HCT116 (cell line): ENCODE measurements at regions not wholly inside any gene's neighbourhood (a gene's known extent, or its start where the extent isn't known, plus 50 kb on each side); places are given as distances from the start of the nearest gene placed in this dataset.

Source experiments
- ATAC-seq: fragments of 200-7000 bp; cut with Tn5 transposase; 2 replicates; pipeline ENCODE4 v1.9.1; 2020; ENCODE audit warnings: mild to moderate bottlenecking, moderate library complexity
- BruUV-seq: library from RNA; stranded (reverse); fragments of 400-500 nt; replicated peaks from 2 replicates; lab custom pipeline; 2021; lab: Mats Ljungman, UMichigan
- CTCF ChIA-PET: fragments of 300-600 bp; sonication (Branson Sonifier 250); formaldehyde crosslinking; loops from one replicate; lab custom pipeline; 2021; ENCODE audit warnings: antibody characterized with exemption; lab: Charles Lee
- POLR2A ChIA-PET: fragments of 300-600, 350-600 bp; sonication (Branson Sonifier 250); formaldehyde crosslinking; loops from one replicate; lab custom pipeline; 2021; ENCODE audit warnings: antibody characterized with exemption; lab: Charles Lee
- RAD21 ChIA-PET, 2 experiments: fragments of 300-600 bp; sonication (Branson Sonifier 250); formaldehyde crosslinking; loops; one replicate each; lab custom pipeline; 2023; ENCODE audit warnings: low total read pairs in 2 of 2; ENCODE audit not compliant: uncharacterized antibody in 2 of 2, unreplicated experiment in 2 of 2, low non-redundant PET in 1 of 2; lab: Charles Lee
- DNase-seq: peaks from one replicate; pipeline ENCODE4 v3.0.0-alpha.2; 2010; ENCODE audit warnings: low read depth, low spot score
- H2AFZ ChIP-seq: fragments of 200-600 bp; shearing (Covaris generic), sonication (generic); 2 replicates; pipeline ENCODE4 v1.6.1; 2017; ENCODE audit warnings: low read depth, mixed run types, mixed read lengths, antibody characterized with exemption, low read length; ENCODE audit not compliant: poor library complexity, severe bottlenecking
- H3K27ac ChIP-seq: 2 replicates; pipeline ENCODE4 v1.5.1; 2012; ENCODE audit warnings: low read depth, low read length
- H3K27me3 ChIP-seq: fragments of 200-600 bp; sonication (generic); 2 replicates; pipeline ENCODE4 v1.6.1; 2016; ENCODE audit warnings: mixed run types, low read length, mixed read lengths; ENCODE audit not compliant: insufficient read depth
- H3K36me3 ChIP-seq, 2 experiments: fragments of 200-500 bp in 1 of 2; fragments of 200-600 bp in 1 of 2; sonication (Bioruptor generic) in 1 of 2; sonication (generic) in 1 of 2; 2 replicates each; pipeline versions ENCODE4 v1.5.1 to v1.6.1; 2014 to 2016; ENCODE audit warnings: low read length in 2 of 2, inconsistent platforms in 1 of 2, mixed read lengths in 1 of 2, mixed run types in 1 of 2; ENCODE audit not compliant: insufficient read depth in 2 of 2, control insufficient read depth in 1 of 2
- H3K4me1 ChIP-seq, 2 experiments: fragments of 200-600 bp in 1 of 2; sonication (generic) in 1 of 2; 2 replicates each; pipeline versions ENCODE4 v1.5.1 to v1.6.1; 2012 to 2017; ENCODE audit warnings: low read length in 2 of 2, inconsistent platforms in 1 of 2, mild to moderate bottlenecking in 1 of 2, mixed read lengths in 1 of 2, mixed run types in 1 of 2, moderate library complexity in 1 of 2; ENCODE audit not compliant: insufficient read depth in 2 of 2, control insufficient read depth in 1 of 2
- H3K4me2 ChIP-seq: fragments of 200-600 bp; sonication (generic); 2 replicates; pipeline ENCODE4 v1.6.1; 2017; ENCODE audit warnings: mixed run types, low read length, mixed read lengths
- H3K4me3 ChIP-seq, 2 experiments: fragments of 200-600 bp in 1 of 2; sonication (generic) in 1 of 2; replicated peaks in 1 of 2; 2 replicates each; pipeline ENCODE4 v1.5.1; 2011 to 2016; ENCODE audit warnings: low read length in 2 of 2, control low read depth in 1 of 2, low read depth in 1 of 2, mild to moderate bottlenecking in 1 of 2, mixed read lengths in 1 of 2, mixed run types in 1 of 2
- H3K79me2 ChIP-seq: fragments of 200-600 bp; sonication (generic); 2 replicates; pipeline ENCODE4 v1.6.1; 2017; ENCODE audit warnings: mild to moderate bottlenecking, mixed run types, low read length, moderate library complexity, mixed read lengths; ENCODE audit not compliant: insufficient read depth
- H3K9ac ChIP-seq: fragments of 200-600 bp; sonication (generic); 2 replicates; pipeline ENCODE4 v1.6.1; 2016; ENCODE audit warnings: low read length, mixed read lengths
- H3K9me2 ChIP-seq: fragments of 200-600 bp; sonication (generic), shearing (Covaris generic); 2 replicates; pipeline ENCODE4 v1.6.1; 2017; ENCODE audit warnings: mixed run types, mild to moderate bottlenecking, moderate library complexity; ENCODE audit not compliant: insufficient read depth
- H3K9me3 ChIP-seq, 2 experiments: fragments of 200-500 bp in 1 of 2; fragments of 200-600 bp in 1 of 2; sonication (Bioruptor generic) in 1 of 2; sonication (generic) in 1 of 2; 2 replicates each; pipeline ENCODE4 v1.6.1; 2014 to 2017; ENCODE audit warnings: low read length in 2 of 2, mixed read lengths in 2 of 2, inconsistent platforms in 1 of 2, low read depth in 1 of 2, mild to moderate bottlenecking in 1 of 2, mixed run types in 1 of 2, moderate library complexity in 1 of 2; ENCODE audit not compliant: control insufficient read depth in 1 of 2, insufficient read depth in 1 of 2
- H4K20me1 ChIP-seq: fragments of 200-600 bp; sonication (generic), shearing (Covaris generic); 2 replicates; pipeline ENCODE4 v1.6.1; 2017; ENCODE audit warnings: mixed run types, mild to moderate bottlenecking, moderate library complexity; ENCODE audit not compliant: insufficient read depth
- CEBPB ChIP-seq: IDR thresholded peaks from 2 replicates; pipeline ENCODE4 v1.6.1; 2012; ENCODE audit warnings: low read depth
- ELF1 ChIP-seq: IDR thresholded peaks from 2 replicates; pipeline ENCODE4 v1.6.1; 2012; ENCODE audit warnings: low read depth, borderline replicate concordance
- EZH2phosphoT487 ChIP-seq: fragments of 200-600 bp; IDR thresholded peaks from 2 replicates; pipeline ENCODE4 v1.6.1; 2018; ENCODE audit warnings: antibody characterized with exemption, borderline replicate concordance
- TCF7L2 ChIP-seq: IDR thresholded peaks from 2 replicates; pipeline ENCODE4 v1.7.0; 2011; ENCODE audit warnings: borderline replicate concordance, inconsistent platforms; ENCODE audit not compliant: insufficient read depth, insufficient read length; ENCODE audit errors: extremely low read depth
- ZFX ChIP-seq: fragments of 450-650 bp; IDR thresholded peaks from 2 replicates; pipeline ENCODE4 v1.6.1; 2017
- ZNF274 ChIP-seq: fragments of 200-500 bp; sonication (Bioruptor generic); IDR thresholded peaks from 2 replicates; pipeline ENCODE4 v1.6.1; 2014; ENCODE audit warnings: mild to moderate bottlenecking, low read depth, low read length, inconsistent platforms
- intact Hi-C: fragments of 100-400 bp; cut with micrococcal nuclease; formaldehyde crosslinking; loops from 2 replicates; pipeline ENCODE4 v1.10.0; 2022
- TF ChIP-seq, protein P1 (sequence below), 3 experiments: fragments of 200-600 bp in 1 of 3; sonication (generic) in 1 of 3; IDR thresholded peaks in 2 of 3; conservative IDR thresholded peaks in 1 of 3; 2 replicates each; pipeline ENCODE4 v1.5.1; 2012 to 2017; ENCODE audit warnings: low read depth in 2 of 3, low read length in 2 of 3, antibody characterized with exemption in 1 of 3, borderline replicate concordance in 1 of 3, control low read depth in 1 of 3, mild to moderate bottlenecking in 1 of 3, mixed read lengths in 1 of 3, mixed run types in 1 of 3, moderate library complexity in 1 of 3; ENCODE audit not compliant: insufficient read depth in 1 of 3
- TF ChIP-seq, protein P2 (sequence below): IDR thresholded peaks from 2 replicates; pipeline ENCODE4 v1.6.1; 2011; ENCODE audit warnings: mild to moderate bottlenecking, low read length, moderate library complexity; ENCODE audit not compliant: insufficient replicate concordance; ENCODE audit errors: extremely low read depth

DNA sequence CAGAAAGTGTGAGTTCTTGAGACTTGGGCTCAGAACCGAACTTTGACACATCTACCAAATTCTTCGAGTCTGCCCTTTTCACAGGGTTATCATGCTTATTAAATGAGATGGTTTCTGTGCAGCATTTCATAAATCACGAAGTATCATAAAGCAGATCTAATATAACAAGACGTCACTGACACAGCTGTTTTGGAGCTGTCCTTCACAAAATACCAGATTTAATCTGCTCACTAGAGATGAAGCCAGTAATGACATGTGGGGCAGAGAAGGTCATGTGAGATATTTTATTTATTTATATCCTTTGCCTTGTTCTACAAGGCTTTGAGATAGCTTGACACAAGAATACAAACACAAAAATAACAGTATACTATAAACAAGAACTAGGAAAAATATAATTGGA, 127.0 kb downstream of the RPAP3 start:
- no peak for ATAC-seq

More for the DNA sequence above, 127.0 kb downstream of the RPAP3 start:
- Histone ChIP-seq H4K20me1 (no peaks in the 10 kb centered on the region), H3K36me3 (no peaks in the 10 kb centered on the region), H3K79me2 (no peaks in the 10 kb centered on the region), H3K4me1 (no peaks in the 10 kb centered on the region), H3K27ac (no peak overlapping the region), H3K27me3 (no peaks in the 10 kb centered on the region), H3K4me2 (no peak overlapping the region), H3K9me2 (no peaks in the 10 kb centered on the region), H3K9ac (no peak overlapping the region), H3K4me3 (no peak overlapping the region), H2AFZ (no peak overlapping the region), H3K9me3 (no peaks in the 10 kb centered on the region)
- TF ChIP-seq CEBPB: no peak
- no peak for TF ChIP-seq EZH2phosphoT487
- no peak for TF ChIP-seq TCF7L2
- no peak for TF ChIP-seq ELF1
- no peak for TF ChIP-seq ZFX
- no peak for TF ChIP-seq ZNF274
- TF ChIP-seq, protein P1, sequence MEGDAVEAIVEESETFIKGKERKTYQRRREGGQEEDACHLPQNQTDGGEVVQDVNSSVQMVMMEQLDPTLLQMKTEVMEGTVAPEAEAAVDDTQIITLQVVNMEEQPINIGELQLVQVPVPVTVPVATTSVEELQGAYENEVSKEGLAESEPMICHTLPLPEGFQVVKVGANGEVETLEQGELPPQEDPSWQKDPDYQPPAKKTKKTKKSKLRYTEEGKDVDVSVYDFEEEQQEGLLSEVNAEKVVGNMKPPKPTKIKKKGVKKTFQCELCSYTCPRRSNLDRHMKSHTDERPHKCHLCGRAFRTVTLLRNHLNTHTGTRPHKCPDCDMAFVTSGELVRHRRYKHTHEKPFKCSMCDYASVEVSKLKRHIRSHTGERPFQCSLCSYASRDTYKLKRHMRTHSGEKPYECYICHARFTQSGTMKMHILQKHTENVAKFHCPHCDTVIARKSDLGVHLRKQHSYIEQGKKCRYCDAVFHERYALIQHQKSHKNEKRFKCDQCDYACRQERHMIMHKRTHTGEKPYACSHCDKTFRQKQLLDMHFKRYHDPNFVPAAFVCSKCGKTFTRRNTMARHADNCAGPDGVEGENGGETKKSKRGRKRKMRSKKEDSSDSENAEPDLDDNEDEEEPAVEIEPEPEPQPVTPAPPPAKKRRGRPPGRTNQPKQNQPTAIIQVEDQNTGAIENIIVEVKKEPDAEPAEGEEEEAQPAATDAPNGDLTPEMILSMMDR (IDR thresholded peaks at IDR 0.05 in 2 of 3, conservative IDR thresholded peaks at IDR 0.05 in 1 of 3; ENCODE audit: borderline replicate concordance in 1 of 3, insufficient read depth in 1 of 3, low read depth in 2 of 3, low read length in 2 of 3): no peak
- TF ChIP-seq, protein P2, sequence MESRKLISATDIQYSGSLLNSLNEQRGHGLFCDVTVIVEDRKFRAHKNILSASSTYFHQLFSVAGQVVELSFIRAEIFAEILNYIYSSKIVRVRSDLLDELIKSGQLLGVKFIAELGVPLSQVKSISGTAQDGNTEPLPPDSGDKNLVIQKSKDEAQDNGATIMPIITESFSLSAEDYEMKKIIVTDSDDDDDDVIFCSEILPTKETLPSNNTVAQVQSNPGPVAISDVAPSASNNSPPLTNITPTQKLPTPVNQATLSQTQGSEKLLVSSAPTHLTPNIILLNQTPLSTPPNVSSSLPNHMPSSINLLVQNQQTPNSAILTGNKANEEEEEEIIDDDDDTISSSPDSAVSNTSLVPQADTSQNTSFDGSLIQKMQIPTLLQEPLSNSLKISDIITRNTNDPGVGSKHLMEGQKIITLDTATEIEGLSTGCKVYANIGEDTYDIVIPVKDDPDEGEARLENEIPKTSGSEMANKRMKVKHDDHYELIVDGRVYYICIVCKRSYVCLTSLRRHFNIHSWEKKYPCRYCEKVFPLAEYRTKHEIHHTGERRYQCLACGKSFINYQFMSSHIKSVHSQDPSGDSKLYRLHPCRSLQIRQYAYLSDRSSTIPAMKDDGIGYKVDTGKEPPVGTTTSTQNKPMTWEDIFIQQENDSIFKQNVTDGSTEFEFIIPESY: no peak
- BruUV-seq: no TSS peak
- ChIA-PET CTCF (no interaction called here), POLR2A (no interaction called here), RAD21 (no interaction called here)
- intact Hi-C loops: no loop called here
- DNase-seq: no peak
